ENCODE measurements at regions not wholly inside any gene's neighbourhood (a gene's known extent, or its start where the extent isn't known, plus 50 kb on each side); places are given as distances from the start of the nearest gene placed in this dataset.

DNA sequence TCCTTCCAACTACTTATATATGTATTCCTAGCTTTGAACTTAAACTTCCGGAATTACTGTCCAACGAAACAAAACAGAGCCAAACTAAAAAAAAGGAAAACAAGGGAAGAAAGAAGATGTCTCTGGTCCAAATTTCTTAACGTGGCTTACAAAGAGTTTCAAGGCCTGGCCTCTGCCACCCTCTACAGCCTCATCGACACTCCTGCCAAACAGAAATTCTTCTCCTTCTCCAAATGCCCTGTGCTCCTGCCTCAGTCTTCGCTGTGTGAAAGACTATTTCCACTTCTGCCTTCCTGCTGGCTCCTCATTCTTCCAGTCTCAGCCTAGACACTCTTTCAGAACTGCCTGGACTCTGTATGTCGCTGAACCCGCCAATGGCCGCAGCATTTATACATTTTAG lies 249.2 kb downstream of the TXNL1 start:
- Histone ChIP-seq H4K20me1 (replicated peaks; ENCODE audit: control insufficient read depth, insufficient read depth, low read length) (no peaks in the 10 kb centered on the region), H3K9me1 (ENCODE audit: control insufficient read depth, insufficient read depth, low read length) (no peaks in the 10 kb centered on the region), H3K4me2 (ENCODE audit: insufficient read depth, low read length) (no peak overlapping the region), H3K36me3 (ENCODE audit: control insufficient read depth, insufficient read depth, low read length) (no peaks in the 10 kb centered on the region), H3K9ac (ENCODE audit: insufficient read depth in 1 of 2, low read depth in 2 of 2, low read length in 2 of 2) (no peak overlapping the region), H3K27ac (ENCODE audit: extremely low read depth, low read depth, low read length) (no peak overlapping the region), H3K4me3 (no peak overlapping the region), H3K9me3 (replicated peaks; ENCODE audit: control insufficient read depth, insufficient read depth, low read depth, low read length) (no peaks in the 10 kb centered on the region), H3K27me3 (ENCODE audit: control insufficient read depth in 2 of 2, insufficient read depth in 2 of 2, low read length in 2 of 2) (no peaks in the 10 kb centered on the region), H2AFZ (ENCODE audit: low read depth, low read length) (no peak overlapping the region), H3K4me1 (replicated peaks in 1 of 2; ENCODE audit: control insufficient read depth in 2 of 2, insufficient read depth in 2 of 2, low read length in 2 of 2) (no peaks in the 10 kb centered on the region), H3K79me2 (ENCODE audit: control insufficient read depth, insufficient read depth, low read length) (no peaks in the 10 kb centered on the region)
- BruUV-seq (replicated peaks) = no TSS peak
- intact Hi-C loops (cut with micrococcal nuclease) = no loop called here
- ChIA-PET CTCF (ENCODE audit: low intra/inter-chr PET ratio) (no interaction called here), POLR2A (no interaction called here)
- WGBS (ENCODE audit: insufficient coverage, low coverage, missing lambda C conversion rate) = 0% methylated on average over 8 of the region's 8 CpGs
- no peak for FAIRE-seq
- ATAC-seq = no peak
- no peak for DNase-seq (ENCODE audit: extremely low read depth in 1 of 4, low spot score in 3 of 4)
- in situ Hi-C loops (cut with MboI) = no loop called here
- TF ChIP-seq ZC3H8 (IDR thresholded peaks at IDR 0.05) (no peak), DACH1 (IDR thresholded peaks at IDR 0.05; ENCODE audit: partially characterized antibody) (no peak), KAT2B (IDR thresholded peaks at IDR 0.05; ENCODE audit: low read depth, low read length) (no peak), COPS2 (conservative IDR thresholded peaks at IDR 0.05) (no peak), ZBTB26 (CRISPR knock-in tag; IDR thresholded peaks at IDR 0.05) (no peak), NFIX (CRISPR knock-in tag; IDR thresholded peaks at IDR 0.05; ENCODE audit: low read depth) (no peak), CTBP1 (IDR thresholded peaks at IDR 0.05; ENCODE audit: borderline replicate concordance) (no peak)
- TF ChIP-seq, protein P1, sequence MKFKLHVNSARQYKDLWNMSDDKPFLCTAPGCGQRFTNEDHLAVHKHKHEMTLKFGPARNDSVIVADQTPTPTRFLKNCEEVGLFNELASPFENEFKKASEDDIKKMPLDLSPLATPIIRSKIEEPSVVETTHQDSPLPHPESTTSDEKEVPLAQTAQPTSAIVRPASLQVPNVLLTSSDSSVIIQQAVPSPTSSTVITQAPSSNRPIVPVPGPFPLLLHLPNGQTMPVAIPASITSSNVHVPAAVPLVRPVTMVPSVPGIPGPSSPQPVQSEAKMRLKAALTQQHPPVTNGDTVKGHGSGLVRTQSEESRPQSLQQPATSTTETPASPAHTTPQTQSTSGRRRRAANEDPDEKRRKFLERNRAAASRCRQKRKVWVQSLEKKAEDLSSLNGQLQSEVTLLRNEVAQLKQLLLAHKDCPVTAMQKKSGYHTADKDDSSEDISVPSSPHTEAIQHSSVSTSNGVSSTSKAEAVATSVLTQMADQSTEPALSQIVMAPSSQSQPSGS (CRISPR knock-in tag; IDR thresholded peaks at IDR 0.05) = no peak
